Adrenal gland (tissue), 9 donors: ENCODE measurements at regions not wholly inside any gene's neighbourhood (a gene's known extent, or its start where the extent isn't known, plus 50 kb on each side); places are given as distances from the start of the nearest gene placed in this dataset.

Experiments
- DNase-seq, 7 donors: peaks; one replicate each; pipeline ENCODE4 v3.0.0-alpha.2; 2019 to 2020
- H3K27ac ChIP-seq, 5 donors: fragments of 200-600 bp; sonication (generic) in 4 of 5; 1 replicate in 3 of 5; 2 replicates in 2 of 5; pipeline versions ENCODE4 v1.5.1 to v1.8.0; 2016 to 2020; ENCODE audit warnings: mild to moderate bottlenecking in 1 of 5
- H3K27me3 ChIP-seq: fragments of 200-600 bp; 2 replicates; pipeline ENCODE4 v1.8.0; 2021
- H3K36me3 ChIP-seq, 2 donors: fragments of 200-600 bp; replicated peaks in 1 of 2; 1 replicate in 1 of 2; 2 replicates in 1 of 2; pipeline versions ENCODE4 v1.5.1 to v1.8.0; 2018 to 2022
- H3K4me1 ChIP-seq, 2 donors: fragments of 200-600 bp; replicated peaks in 1 of 2; 1 replicate in 1 of 2; 2 replicates in 1 of 2; pipeline versions ENCODE4 v1.5.1 to v1.8.0; 2018 to 2021
- H3K4me3 ChIP-seq, 4 donors: fragments of 200-600 bp; sonication (generic) in 3 of 4; one replicate each; pipeline ENCODE4 v1.5.1; 2016 to 2018
- H3K9me3 ChIP-seq, 3 donors: fragments of 200-600 bp; sonication (generic) in 1 of 3; replicated peaks in 1 of 3; 1 replicate in 2 of 3; 2 replicates in 1 of 3; pipeline versions ENCODE4 v1.5.1 to v1.8.0; 2016 to 2021
- POLR2A ChIP-seq, 2 donors: fragments of 450-650 bp; IDR thresholded peaks; one replicate each; pipeline ENCODE4 v1.6.1; 2017; ENCODE audit warnings: antibody characterized with exemption in 2 of 2, mild to moderate bottlenecking in 2 of 2, moderate library complexity in 1 of 2
- WGBS, 4 donors: extraction: QIAGEN DNeasy Blood & Tissue Kit in 2 of 4; methylation state at CpG; one replicate each; pipeline versions ENCODE4 v1.1.5 to v1.1.7; 2013 to 2017; 5-methylcytosine and 5-hydroxymethylcytosine counted together
- intact Hi-C, 2 donors: fragments of 100-400 bp; cut with DNase I; formaldehyde crosslinking; loops; one replicate each; pipeline versions ENCODE4 v1.14.1 to v1.15.0; 2022 to 2023
- TF ChIP-seq, protein P1 (sequence below), 6 experiments: fragments of 450-650 bp in 4 of 6; fragments of 200-600 bp in 2 of 6; sonication (generic) in 1 of 6; IDR thresholded peaks; 1 replicate in 5 of 6; 2 replicates in 1 of 6; pipeline versions ENCODE4 v1.5.1 to v1.8.0; 2016 to 2021; ENCODE audit warnings: antibody characterized with exemption in 6 of 6, mild to moderate bottlenecking in 2 of 6, moderate library complexity in 1 of 6
- donor health status: healthy with polysubstance abuse.
- donor health status: Bipolar disorder and iron deficiency.
- donor health status: DM: yes; HTN: yes; CAD: no.
- donor health status: DM: no; HTN: no; CAD: no.
- donor health status: DM: no; HTN: no; CAD: no.

GRCh38 chr12:41724216-41724615, 420.5 kb downstream of the GXYLT1 start:
- Histone ChIP-seq H3K27me3 (no peaks in the 10 kb centered on the region), H3K36me3 (no peaks in the 10 kb centered on the region), H3K27ac (no peak overlapping the region), H3K9me3 (no peaks in the 10 kb centered on the region), H3K4me3 (no peak overlapping the region), H3K4me1 (no peaks in the 10 kb centered on the region)
- TF ChIP-seq, protein P1, sequence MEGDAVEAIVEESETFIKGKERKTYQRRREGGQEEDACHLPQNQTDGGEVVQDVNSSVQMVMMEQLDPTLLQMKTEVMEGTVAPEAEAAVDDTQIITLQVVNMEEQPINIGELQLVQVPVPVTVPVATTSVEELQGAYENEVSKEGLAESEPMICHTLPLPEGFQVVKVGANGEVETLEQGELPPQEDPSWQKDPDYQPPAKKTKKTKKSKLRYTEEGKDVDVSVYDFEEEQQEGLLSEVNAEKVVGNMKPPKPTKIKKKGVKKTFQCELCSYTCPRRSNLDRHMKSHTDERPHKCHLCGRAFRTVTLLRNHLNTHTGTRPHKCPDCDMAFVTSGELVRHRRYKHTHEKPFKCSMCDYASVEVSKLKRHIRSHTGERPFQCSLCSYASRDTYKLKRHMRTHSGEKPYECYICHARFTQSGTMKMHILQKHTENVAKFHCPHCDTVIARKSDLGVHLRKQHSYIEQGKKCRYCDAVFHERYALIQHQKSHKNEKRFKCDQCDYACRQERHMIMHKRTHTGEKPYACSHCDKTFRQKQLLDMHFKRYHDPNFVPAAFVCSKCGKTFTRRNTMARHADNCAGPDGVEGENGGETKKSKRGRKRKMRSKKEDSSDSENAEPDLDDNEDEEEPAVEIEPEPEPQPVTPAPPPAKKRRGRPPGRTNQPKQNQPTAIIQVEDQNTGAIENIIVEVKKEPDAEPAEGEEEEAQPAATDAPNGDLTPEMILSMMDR (IDR thresholded peaks at IDR 0.05): no peak
- no peak for TF ChIP-seq POLR2A (IDR thresholded peaks at IDR 0.05)
- WGBS, 4 donors: 55 to 89% (median 70%) methylated on average over 2 of the region's 2 CpGs
- no peak for DNase-seq
- intact Hi-C loops: no loop called here

DNA sequence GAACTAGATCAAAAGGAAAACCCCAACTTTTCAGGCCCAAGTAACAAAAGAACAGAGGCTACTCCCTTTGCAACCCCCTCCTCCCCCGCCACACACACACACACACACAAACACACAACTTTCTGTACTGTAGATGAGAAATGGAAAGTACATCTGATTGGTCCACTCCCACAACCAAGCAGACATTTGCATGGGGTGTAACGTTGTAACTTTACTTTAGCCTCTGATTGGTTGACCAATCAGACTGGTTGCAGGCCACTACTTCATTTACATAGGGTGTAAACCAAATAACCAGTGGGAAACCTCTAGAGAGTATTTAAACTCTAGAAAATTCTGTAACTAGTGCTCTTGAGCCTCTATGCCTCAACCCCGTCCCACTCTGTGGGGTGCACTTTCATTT, 425.5 kb downstream of the GXYLT1 start:
- no peak for DNase-seq
- Histone ChIP-seq H3K4me1 (no peaks in the 10 kb centered on the region), H3K27ac (no peak overlapping the region), H3K4me3 (no peak overlapping the region), H3K27me3 (no peaks in the 10 kb centered on the region), H3K9me3 (no peaks in the 10 kb centered on the region), H3K36me3 (no peaks in the 10 kb centered on the region)
- WGBS, 4 donors: 68 to 81% (median 78%) methylated on average over 3 of the region's 3 CpGs
- TF ChIP-seq POLR2A (IDR thresholded peaks at IDR 0.05): no peak
- TF ChIP-seq, protein P1 (IDR thresholded peaks at IDR 0.05): no peak
- intact Hi-C loops: no loop called here

- no peak overlapping the region for H3K27ac ChIP-seq
- WGBS, 4 donors: 54 to 61% (median 56%) methylated on average over 3 of the region's 3 CpGs
- H3K27me3 ChIP-seq: no peaks in the 10 kb centered on the region
- H3K9me3 ChIP-seq: no peaks in the 10 kb centered on the region
- intact Hi-C loops: no loop called here
- no peaks in the 10 kb centered on the region for H3K36me3 ChIP-seq
- no peak overlapping the region for H3K4me3 ChIP-seq
- no peak for DNase-seq
- no peak for TF ChIP-seq POLR2A (IDR thresholded peaks at IDR 0.05)
- TF ChIP-seq, protein P1 (IDR thresholded peaks at IDR 0.05): no peak
- H3K4me1 ChIP-seq: no peaks in the 10 kb centered on the region
Observed at GRCh38 chr12:41715256-41715655, 429.4 kb downstream of the GXYLT1 start.

GRCh38 chr12:41709463-41710285, 435.0 kb downstream of the GXYLT1 start:
- intact Hi-C loops: no loop called here
- TF ChIP-seq, protein P1 (IDR thresholded peaks at IDR 0.05): no peak
- TF ChIP-seq POLR2A (IDR thresholded peaks at IDR 0.05): no peak
- 44 to 59% (median 49%) methylated on average over 5 of the region's 5 CpGs for WGBS, 4 donors
- no peaks in the 10 kb centered on the region for H3K36me3 ChIP-seq
- H3K27me3 ChIP-seq: no peaks in the 10 kb centered on the region
- H3K27ac ChIP-seq: no peak overlapping the region
- no peaks in the 10 kb centered on the region for H3K4me1 ChIP-seq
- DNase-seq: no peak
- H3K4me3 ChIP-seq: no peak overlapping the region
- H3K9me3 ChIP-seq: no peaks in the 10 kb centered on the region
